ENCODE measurements at regions not wholly inside any gene's neighbourhood (a gene's known extent, or its start where the extent isn't known, plus 50 kb on each side); places are given as distances from the start of the nearest gene placed in this dataset.

- DNase-seq = no peak
- no peak overlapping the region for H3K27ac Mint-ChIP-seq
- no peaks in the 10 kb centered on the region for H3K4me1 Mint-ChIP-seq
- peaks cover 12% of the 10 kb centered on the region for H3K9me3 Mint-ChIP-seq
- ChIA-PET POLR2A (no interaction called here), CTCF (no interaction called here)
- H3K27me3 Mint-ChIP-seq = no peaks in the 10 kb centered on the region
- no peaks in the 10 kb centered on the region for H3K36me3 Mint-ChIP-seq (ENCODE audit: low read depth)
- H3K4me3 Mint-ChIP-seq = no peak overlapping the region
Measured at GRCh38 chr7:98536803-98537202, 80.3 kb upstream of the NPTX2 start.

GRCh38 chr7:98534493-98534892 is 82.6 kb upstream of the NPTX2 start:
- H3K27me3 Mint-ChIP-seq = no peaks in the 10 kb centered on the region
- no peak for DNase-seq
- ChIA-PET CTCF (no interaction called here), POLR2A (no interaction called here)
- peaks cover 12% of the 10 kb centered on the region for H3K9me3 Mint-ChIP-seq
- no peaks in the 10 kb centered on the region for H3K4me1 Mint-ChIP-seq
- no peaks in the 10 kb centered on the region for H3K36me3 Mint-ChIP-seq (ENCODE audit: low read depth)
- no peak overlapping the region for H3K27ac Mint-ChIP-seq
- H3K4me3 Mint-ChIP-seq = no peak overlapping the region

GRCh38 chr7:98531717-98532116 is 85.4 kb upstream of the NPTX2 start:
- no peak overlapping the region for H3K27ac Mint-ChIP-seq
- CTCF ChIA-PET = no interaction called here
- H3K36me3 Mint-ChIP-seq (ENCODE audit: low read depth) = no peaks in the 10 kb centered on the region
- no peak for DNase-seq
- H3K9me3 Mint-ChIP-seq = peaks cover 12% of the 10 kb centered on the region
- no peak overlapping the region for H3K4me3 Mint-ChIP-seq
- H3K27me3 Mint-ChIP-seq = no peaks in the 10 kb centered on the region
- POLR2A ChIA-PET = no interaction called here
- no peaks in the 10 kb centered on the region for H3K4me1 Mint-ChIP-seq

GRCh38 chr7:98528079-98528478 is 89.0 kb upstream of the NPTX2 start:
- H3K4me3 Mint-ChIP-seq = no peak overlapping the region
- H3K4me1 Mint-ChIP-seq = no peaks in the 10 kb centered on the region
- CTCF ChIA-PET = no interaction called here
- no peak overlapping the region for H3K27ac Mint-ChIP-seq
- POLR2A ChIA-PET = no interaction called here
- H3K9me3 Mint-ChIP-seq = peaks cover 3% of the 10 kb centered on the region
- H3K27me3 Mint-ChIP-seq = no peaks in the 10 kb centered on the region
- H3K36me3 Mint-ChIP-seq (ENCODE audit: low read depth) = no peaks in the 10 kb centered on the region
- DNase-seq = no peak

GRCh38 chr7:98526059-98526458 is 91.0 kb upstream of the NPTX2 start:
- no peak overlapping the region for H3K4me3 Mint-ChIP-seq
- no peak overlapping the region for H3K27ac Mint-ChIP-seq
- no peaks in the 10 kb centered on the region for H3K4me1 Mint-ChIP-seq
- H3K27me3 Mint-ChIP-seq = no peaks in the 10 kb centered on the region
- no peak for DNase-seq
- POLR2A ChIA-PET = interaction anchor here (0.6 kb wide), 1 partner anchor 28 kb away, joined by 3 read pairs; no protein-coding TSS in a partner anchor
- H3K36me3 Mint-ChIP-seq (ENCODE audit: low read depth) = no peaks in the 10 kb centered on the region
- CTCF ChIA-PET = no interaction called here
- no peaks in the 10 kb centered on the region for H3K9me3 Mint-ChIP-seq

GRCh38 chr7:98521089-98521692 is 95.9 kb upstream of the NPTX2 start:
- Mint-ChIP-seq H3K9me3 (no peaks in the 10 kb centered on the region), H3K4me1 (no peaks in the 10 kb centered on the region), H3K27me3 (no peaks in the 10 kb centered on the region), H3K27ac (no peak overlapping the region), H3K36me3 (ENCODE audit: low read depth) (no peaks in the 10 kb centered on the region), H3K4me3 (no peak overlapping the region)
- POLR2A ChIA-PET = no interaction called here
- CTCF ChIA-PET = no interaction called here
- no peak for DNase-seq

GRCh38 chr7:98520356-98520951 is 96.6 kb upstream of the NPTX2 start:
- no peaks in the 10 kb centered on the region for H3K9me3 Mint-ChIP-seq
- no peaks in the 10 kb centered on the region for H3K27me3 Mint-ChIP-seq
- ChIA-PET POLR2A (no interaction called here), CTCF (no interaction called here)
- H3K27ac Mint-ChIP-seq = no peak overlapping the region
- no peaks in the 10 kb centered on the region for H3K36me3 Mint-ChIP-seq (ENCODE audit: low read depth)
- no peaks in the 10 kb centered on the region for H3K4me1 Mint-ChIP-seq
- no peak for DNase-seq
- H3K4me3 Mint-ChIP-seq = no peak overlapping the region

- no peak overlapping the region for H3K4me3 Mint-ChIP-seq
- no peak for DNase-seq
- CTCF ChIA-PET = no interaction called here
- H3K27me3 Mint-ChIP-seq = no peaks in the 10 kb centered on the region
- H3K36me3 Mint-ChIP-seq (ENCODE audit: low read depth) = no peaks in the 10 kb centered on the region
- H3K9me3 Mint-ChIP-seq = no peaks in the 10 kb centered on the region
- POLR2A ChIA-PET = no interaction called here
- H3K27ac Mint-ChIP-seq = no peak overlapping the region
- no peaks in the 10 kb centered on the region for H3K4me1 Mint-ChIP-seq
Measured at GRCh38 chr7:98518159-98518947, 98.7 kb upstream of the NPTX2 start.

- CTCF ChIA-PET = no interaction called here
- Mint-ChIP-seq H3K4me3 (no peak overlapping the region), H3K36me3 (ENCODE audit: low read depth) (no peaks in the 10 kb centered on the region)
Measured at GRCh38 chr7:98515201-98515600, 101.9 kb upstream of the NPTX2 start.

GRCh38 chr7:98514211-98515031 is 102.7 kb upstream of the NPTX2 start:
- no peaks in the 10 kb centered on the region for H3K36me3 Mint-ChIP-seq (ENCODE audit: low read depth)
- POLR2A ChIA-PET = no interaction called here
- H3K4me1 Mint-ChIP-seq = no peaks in the 10 kb centered on the region
- no peaks in the 10 kb centered on the region for H3K9me3 Mint-ChIP-seq
- no peak overlapping the region for H3K4me3 Mint-ChIP-seq
- DNase-seq = no peak
- CTCF ChIA-PET = interaction anchor here (0.8 to 1.1 kb wide), 2 partner anchors 15 to 173 kb away, joined by 3 read pairs; no protein-coding TSS in a partner anchor
- no peak overlapping the region for H3K27ac Mint-ChIP-seq
- H3K27me3 Mint-ChIP-seq = no peaks in the 10 kb centered on the region

More at GRCh38 chr7:98515201-98515600, 101.9 kb upstream of the NPTX2 start:
- POLR2A ChIA-PET = no interaction called here
- DNase-seq = no peak
- H3K4me1 Mint-ChIP-seq = no peaks in the 10 kb centered on the region
- H3K27ac Mint-ChIP-seq = no peak overlapping the region
- no peaks in the 10 kb centered on the region for H3K27me3 Mint-ChIP-seq
- no peaks in the 10 kb centered on the region for H3K9me3 Mint-ChIP-seq

GRCh38 chr7:98511175-98511574 is 105.9 kb upstream of the NPTX2 start:
- no peak overlapping the region for H3K4me3 Mint-ChIP-seq
- CTCF ChIA-PET = no interaction called here
- peaks cover 6% of the 10 kb centered on the region for H3K27me3 Mint-ChIP-seq
- H3K4me1 Mint-ChIP-seq = no peaks in the 10 kb centered on the region
- no peak for DNase-seq
- POLR2A ChIA-PET = no interaction called here
- no peaks in the 10 kb centered on the region for H3K36me3 Mint-ChIP-seq (ENCODE audit: low read depth)
- H3K27ac Mint-ChIP-seq = no peak overlapping the region
- H3K9me3 Mint-ChIP-seq = no peaks in the 10 kb centered on the region

- DNase-seq = no peak
- ChIA-PET POLR2A (no interaction called here), CTCF (no interaction called here)
- no peak overlapping the region for H3K4me3 Mint-ChIP-seq
- H3K9me3 Mint-ChIP-seq = no peaks in the 10 kb centered on the region
- no peaks in the 10 kb centered on the region for H3K4me1 Mint-ChIP-seq
- no peaks in the 10 kb centered on the region for H3K36me3 Mint-ChIP-seq (ENCODE audit: low read depth)
- no peak overlapping the region for H3K27ac Mint-ChIP-seq
- H3K27me3 Mint-ChIP-seq = peaks cover 6% of the 10 kb centered on the region
Measured at GRCh38 chr7:98509836-98510235, 107.2 kb upstream of the NPTX2 start.

GRCh38 chr7:98506471-98506870 is 105.6 kb upstream of the BAIAP2L1 start:
- no peak for DNase-seq
- no peaks in the 10 kb centered on the region for H3K36me3 Mint-ChIP-seq (ENCODE audit: low read depth)
- H3K4me1 Mint-ChIP-seq = peaks cover 2% of the 10 kb centered on the region
- ChIA-PET POLR2A (no interaction called here), CTCF (no interaction called here)
- no peak overlapping the region for H3K4me3 Mint-ChIP-seq
- peaks cover 6% of the 10 kb centered on the region for H3K27me3 Mint-ChIP-seq
- H3K9me3 Mint-ChIP-seq = no peaks in the 10 kb centered on the region
- H3K27ac Mint-ChIP-seq = no peak overlapping the region
